Gastrocnemius medialis (tissue), 4 donors: ENCODE measurements at regions not wholly inside any gene's neighbourhood (a gene's known extent, or its start where the extent isn't known, plus 50 kb on each side); places are given as distances from the start of the nearest gene placed in this dataset.

Source experiments
- POLR2A ChIP-seq, 2 donors: fragments of 450-650 bp; IDR thresholded peaks; one replicate each; pipeline ENCODE4 v1.6.1; 2017; ENCODE audit warnings: antibody characterized with exemption in 2 of 2, mild to moderate bottlenecking in 2 of 2, moderate library complexity in 2 of 2
- TF ChIP-seq, protein P1 (sequence below), 5 experiments: fragments of 450-650 bp in 3 of 5; fragments of 200-600 bp in 2 of 5; sonication (generic) in 2 of 5; IDR thresholded peaks in 4 of 5; conservative IDR thresholded peaks in 1 of 5; 1 replicate in 4 of 5; 2 replicates in 1 of 5; pipeline ENCODE4 v1.5.1; 2016 to 2019; ENCODE audit warnings: antibody characterized with exemption in 5 of 5, mild to moderate bottlenecking in 3 of 5, moderate library complexity in 3 of 5

DNA sequence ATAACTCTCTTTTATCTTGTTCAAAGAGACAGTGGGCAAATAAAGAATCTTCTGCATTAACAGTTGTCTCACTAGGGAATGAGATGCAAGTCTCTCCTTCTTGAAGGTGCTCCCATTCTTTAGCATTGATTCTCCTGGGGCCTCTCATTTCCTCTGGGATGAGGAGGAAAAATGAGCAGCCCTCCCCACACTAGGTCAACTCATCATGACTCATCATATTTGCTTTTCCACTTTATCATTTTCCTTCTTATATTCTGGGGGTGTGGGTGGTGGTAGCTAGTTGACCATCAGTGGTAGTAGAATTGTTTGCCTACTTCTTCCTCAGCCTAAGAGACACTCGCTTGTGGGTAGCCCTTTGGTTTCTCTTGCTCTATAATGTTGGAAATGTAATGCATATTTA is 182.0 kb upstream of the C1orf87 start:
- no peak for TF ChIP-seq POLR2A (IDR thresholded peaks at IDR 0.05)
- TF ChIP-seq, protein P1, sequence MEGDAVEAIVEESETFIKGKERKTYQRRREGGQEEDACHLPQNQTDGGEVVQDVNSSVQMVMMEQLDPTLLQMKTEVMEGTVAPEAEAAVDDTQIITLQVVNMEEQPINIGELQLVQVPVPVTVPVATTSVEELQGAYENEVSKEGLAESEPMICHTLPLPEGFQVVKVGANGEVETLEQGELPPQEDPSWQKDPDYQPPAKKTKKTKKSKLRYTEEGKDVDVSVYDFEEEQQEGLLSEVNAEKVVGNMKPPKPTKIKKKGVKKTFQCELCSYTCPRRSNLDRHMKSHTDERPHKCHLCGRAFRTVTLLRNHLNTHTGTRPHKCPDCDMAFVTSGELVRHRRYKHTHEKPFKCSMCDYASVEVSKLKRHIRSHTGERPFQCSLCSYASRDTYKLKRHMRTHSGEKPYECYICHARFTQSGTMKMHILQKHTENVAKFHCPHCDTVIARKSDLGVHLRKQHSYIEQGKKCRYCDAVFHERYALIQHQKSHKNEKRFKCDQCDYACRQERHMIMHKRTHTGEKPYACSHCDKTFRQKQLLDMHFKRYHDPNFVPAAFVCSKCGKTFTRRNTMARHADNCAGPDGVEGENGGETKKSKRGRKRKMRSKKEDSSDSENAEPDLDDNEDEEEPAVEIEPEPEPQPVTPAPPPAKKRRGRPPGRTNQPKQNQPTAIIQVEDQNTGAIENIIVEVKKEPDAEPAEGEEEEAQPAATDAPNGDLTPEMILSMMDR (IDR thresholded peaks at IDR 0.05 in 4 of 5, conservative IDR thresholded peaks at IDR 0.05 in 1 of 5), result no peak
